ENCODE measurements at regions not wholly inside any gene's neighbourhood (a gene's known extent, or its start where the extent isn't known, plus 50 kb on each side); places are given as distances from the start of the nearest gene placed in this dataset.

- WGBS (ENCODE audit: extremely low coverage, insufficient read length, low lambda C conversion rate) = no CpG with 5 or more reads among the region's 3 CpGs
These were observed 713.7 kb downstream of the DSC3 start for GRCh38 chr18:30328839-30329238.

More at GRCh38 chr18:30328839-30329238, 713.7 kb downstream of the DSC3 start:
- H2BK120ac ChIP-seq (ENCODE audit: low read depth, low read length, poor library complexity, severe bottlenecking) = no peak overlapping the region
- no peak overlapping the region for H3K27ac Mint-ChIP-seq
- H3K79me2 ChIP-seq (ENCODE audit: insufficient read depth, low read length) = no peaks in the 10 kb centered on the region
- no peak overlapping the region for H2BK20ac ChIP-seq (ENCODE audit: low read depth, low read length, poor library complexity, severe bottlenecking)
- no peak overlapping the region for H2BK15ac ChIP-seq (ENCODE audit: low read depth, low read length)
- no peaks in the 10 kb centered on the region for H3K23me2 ChIP-seq (ENCODE audit: insufficient read length, low read depth, low read length, poor library complexity, severe bottlenecking)
- H3K14ac ChIP-seq (ENCODE audit: insufficient read depth, low read length) = no peak overlapping the region
- no peak overlapping the region for H2AFZ ChIP-seq (ENCODE audit: low read length)
- H3K9me3 ChIP-seq (ENCODE audit: control insufficient read depth, low read depth, low read length) = no peaks in the 10 kb centered on the region
- no peaks in the 10 kb centered on the region for H3K27me3 ChIP-seq (ENCODE audit: insufficient read depth, low read length)
- no peaks in the 10 kb centered on the region for H3K27me3 Mint-ChIP-seq (ENCODE audit: low read depth)
- H4K91ac ChIP-seq (ENCODE audit: insufficient read length, low read depth, low read length) = no peak overlapping the region
- no peaks in the 10 kb centered on the region for H3K36me3 Mint-ChIP-seq (ENCODE audit: insufficient read depth in 1 of 3, low read depth in 3 of 3)
- no peak overlapping the region for H3K23ac ChIP-seq (ENCODE audit: insufficient read length, low read depth, low read length)
- H2AK5ac ChIP-seq (ENCODE audit: insufficient read length, low read length) = no peak overlapping the region
- no peak overlapping the region for H3K4me2 ChIP-seq (ENCODE audit: insufficient read depth, insufficient read length, low read length)
- no peaks in the 10 kb centered on the region for H3K9me3 Mint-ChIP-seq
- H2BK5ac ChIP-seq (ENCODE audit: insufficient read length, low read length) = no peak overlapping the region
- no peak overlapping the region for H4K8ac ChIP-seq (replicated peaks; ENCODE audit: insufficient read length, low read depth, low read length)
- H3K79me1 ChIP-seq (ENCODE audit: insufficient read depth, low read depth, low read length, poor library complexity, severe bottlenecking) = no peaks in the 10 kb centered on the region
- no peak overlapping the region for H3K27ac ChIP-seq (ENCODE audit: insufficient read length, low read depth, low read length)
- H4K5ac ChIP-seq (ENCODE audit: insufficient read length, low read depth, low read length) = no peak overlapping the region
- H3K4me1 Mint-ChIP-seq = peaks cover 8 to 11% of the 10 kb centered on the region in 2 experiments
- no peak overlapping the region for H3K4me3 Mint-ChIP-seq
- no peaks in the 10 kb centered on the region for H3K4me1 ChIP-seq (ENCODE audit: insufficient read depth, low read length)
- H2BK12ac ChIP-seq (ENCODE audit: insufficient read length, low read depth, low read length) = no peak overlapping the region
- H3K56ac ChIP-seq (ENCODE audit: insufficient read length, low read depth, low read length) = no peak overlapping the region
- DNase-seq = no peak
- no peak overlapping the region for H3K18ac ChIP-seq (ENCODE audit: insufficient read length, low read depth, low read length)
- H3K4ac ChIP-seq (ENCODE audit: low read depth, low read length) = no peak overlapping the region
- H3K9ac ChIP-seq (ENCODE audit: extremely low read depth, insufficient read length, low read length) = no peak overlapping the region
- H3T11ph ChIP-seq (ENCODE audit: low read length) = no peak overlapping the region
- no peaks in the 10 kb centered on the region for H4K20me1 ChIP-seq (ENCODE audit: control insufficient read depth, insufficient read depth, insufficient read length)
- no peak for TF ChIP-seq CTCF (conservative IDR thresholded peaks at IDR 0.05)
